ENCODE measurements at regions not wholly inside any gene's neighbourhood (a gene's known extent, or its start where the extent isn't known, plus 50 kb on each side); places are given as distances from the start of the nearest gene placed in this dataset.

DNA sequence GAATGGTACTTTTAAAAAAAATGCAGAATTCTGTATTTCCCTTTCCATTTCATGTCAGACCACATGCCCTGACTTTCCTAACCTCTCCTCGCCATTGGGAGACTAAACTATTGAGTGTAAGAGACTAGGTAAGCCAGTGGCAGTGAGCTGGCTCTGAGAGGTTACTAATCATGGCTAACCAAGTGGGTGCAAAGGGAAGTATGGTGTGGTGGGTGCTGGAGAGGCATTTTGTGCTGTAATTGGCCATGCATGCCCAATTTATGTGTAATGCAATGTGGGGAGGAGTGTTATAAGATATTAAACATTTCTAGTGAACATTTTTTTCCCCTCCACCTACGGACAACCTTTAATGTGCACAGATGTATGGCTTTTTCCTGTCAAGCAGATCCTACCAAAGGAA is 190.1 kb downstream of the LMO4 start:
- TF ChIP-seq, protein P1, sequence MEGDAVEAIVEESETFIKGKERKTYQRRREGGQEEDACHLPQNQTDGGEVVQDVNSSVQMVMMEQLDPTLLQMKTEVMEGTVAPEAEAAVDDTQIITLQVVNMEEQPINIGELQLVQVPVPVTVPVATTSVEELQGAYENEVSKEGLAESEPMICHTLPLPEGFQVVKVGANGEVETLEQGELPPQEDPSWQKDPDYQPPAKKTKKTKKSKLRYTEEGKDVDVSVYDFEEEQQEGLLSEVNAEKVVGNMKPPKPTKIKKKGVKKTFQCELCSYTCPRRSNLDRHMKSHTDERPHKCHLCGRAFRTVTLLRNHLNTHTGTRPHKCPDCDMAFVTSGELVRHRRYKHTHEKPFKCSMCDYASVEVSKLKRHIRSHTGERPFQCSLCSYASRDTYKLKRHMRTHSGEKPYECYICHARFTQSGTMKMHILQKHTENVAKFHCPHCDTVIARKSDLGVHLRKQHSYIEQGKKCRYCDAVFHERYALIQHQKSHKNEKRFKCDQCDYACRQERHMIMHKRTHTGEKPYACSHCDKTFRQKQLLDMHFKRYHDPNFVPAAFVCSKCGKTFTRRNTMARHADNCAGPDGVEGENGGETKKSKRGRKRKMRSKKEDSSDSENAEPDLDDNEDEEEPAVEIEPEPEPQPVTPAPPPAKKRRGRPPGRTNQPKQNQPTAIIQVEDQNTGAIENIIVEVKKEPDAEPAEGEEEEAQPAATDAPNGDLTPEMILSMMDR (IDR thresholded peaks at IDR 0.05), result no peak
- TF ChIP-seq POLR2A (IDR thresholded peaks at IDR 0.05) (no peak), EP300 (IDR thresholded peaks at IDR 0.05; ENCODE audit: low read depth) (no peak), POLR2AphosphoS5 (IDR thresholded peaks at IDR 0.05) (no peak)
